K562 (cell line): ENCODE measurements at regions not wholly inside any gene's neighbourhood (a gene's known extent, or its start where the extent isn't known, plus 50 kb on each side); places are given as distances from the start of the nearest gene placed in this dataset.
A peak's percentile ranks its signal among the peaks of the same experiment; 100 is the strongest.

Experiments used
- CTCF ChIP-seq, 3 experiments: IDR thresholded peaks in 2 of 3; conservative IDR thresholded peaks in 1 of 3; 2 replicates each; pipeline ENCODE4 v1.5.1; 2011 to 2012; ENCODE audit warnings: low read length in 3 of 3, mild to moderate bottlenecking in 3 of 3, control low read depth in 2 of 3, improper control_type of control experiment in 1 of 3, inconsistent platforms in 1 of 3, low read depth in 1 of 3, mixed read lengths in 1 of 3, moderate library complexity in 1 of 3; ENCODE audit not compliant: insufficient read depth in 2 of 3
- EHMT2 ChIP-seq: fragments of 450-650 bp; IDR thresholded peaks from 2 replicates; pipeline ENCODE4 v1.6.1; 2018; ENCODE audit warnings: antibody characterized with exemption
- PRDM10 ChIP-seq: fragments of 450-650 bp; IDR thresholded peaks from 2 replicates; pipeline ENCODE4 v1.6.1; 2018; ENCODE audit not compliant: partially characterized antibody
- RAD21 ChIP-seq, 2 experiments: fragments of 250-450 bp in 1 of 2; fragments of 450-650 bp in 1 of 2; sonication (Bioruptor Pico) in 1 of 2; formaldehyde crosslinking in 1 of 2; IDR thresholded peaks in 1 of 2; conservative IDR thresholded peaks in 1 of 2; 2 replicates each; pipeline versions ENCODE4 v1.4.0 to v1.8.0; 2020 to 2022; ENCODE audit warnings: mild to moderate bottlenecking in 2 of 2, moderate library complexity in 1 of 2
- REST ChIP-seq, 2 experiments: fragments of 450-650 bp; formaldehyde crosslinking in 1 of 2; IDR thresholded peaks; 2 replicates each; pipeline versions ENCODE4 v1.4.0 to v1.6.1; 2014 to 2020; ENCODE audit warnings: mild to moderate bottlenecking in 2 of 2, borderline replicate concordance in 1 of 2, low read depth in 1 of 2
- SMAD4 ChIP-seq: fragments of 250-450 bp; sonication (Bioruptor Pico); conservative IDR thresholded peaks from 2 replicates; pipeline ENCODE4 v1.8.0; 2021; ENCODE audit warnings: inconsistent platforms, mild to moderate bottlenecking, moderate library complexity
- ZNF282 ChIP-seq: sonication (generic); formaldehyde crosslinking; IDR thresholded peaks from 2 replicates; pipeline ENCODE4 v1.8.1; 2023; ENCODE audit warnings: missing genetic modification reagents

GRCh38 chr12:9378430-9378835 lies 170.2 kb upstream of the PZP start (continued):
- TF ChIP-seq PRDM10 (peak; percentile 95), EHMT2 (no peak), REST (IDR thresholded peaks at IDR 0.05; ENCODE audit: borderline replicate concordance) (peak; percentile 51), REST (CRISPR knock-in tag; IDR thresholded peaks at IDR 0.05; ENCODE audit: low read depth) (no peak), RAD21 (CRISPR knock-in tag; conservative IDR thresholded peaks at IDR 0.05 in 1 of 2, IDR thresholded peaks at IDR 0.05 in 1 of 2) (peak; percentile 63 to 68), SMAD4 (CRISPR knock-in tag) (no peak), CTCF (IDR thresholded peaks at IDR 0.05 in 2 of 3, conservative IDR thresholded peaks at IDR 0.05 in 1 of 3; ENCODE audit: insufficient read depth in 2 of 3, low read depth in 1 of 3, low read length in 3 of 3) (peak; percentile 34 to 66 (median 50); a peak in 4 of 6 replicates), ZNF282 (CRISPR knock-in tag) (no peak)
